H9 (cell line): ENCODE measurements at regions not wholly inside any gene's neighbourhood (a gene's known extent, or its start where the extent isn't known, plus 50 kb on each side); places are given as distances from the start of the nearest gene placed in this dataset.

Source experiments
- DNase-seq: peaks from one replicate; pipeline ENCODE4 v3.0.0-alpha.2; 2017
- H2AFZ ChIP-seq: one replicate; pipeline ENCODE4 v1.6.1; 2013; ENCODE audit warnings: mild to moderate bottlenecking, low read length, control low read depth, moderate library complexity
- H2AK5ac ChIP-seq: 2 replicates; pipeline ENCODE4 v1.6.1; 2013; ENCODE audit warnings: low read length, control low read depth, mixed read lengths; ENCODE audit not compliant: insufficient read length
- H2BK120ac ChIP-seq: one replicate; pipeline ENCODE4 v1.6.1; 2013; ENCODE audit warnings: low read depth, mild to moderate bottlenecking, low read length, control low read depth, inconsistent platforms; ENCODE audit not compliant: poor library complexity, severe bottlenecking
- H2BK12ac ChIP-seq: 2 replicates; pipeline ENCODE4 v1.6.1; 2013; ENCODE audit warnings: low read length, control low read depth, mixed read lengths, low read depth; ENCODE audit not compliant: insufficient read length
- H2BK15ac ChIP-seq: 2 replicates; pipeline ENCODE4 v1.6.1; 2013; ENCODE audit warnings: low read depth, low read length, control low read depth
- H2BK20ac ChIP-seq: one replicate; pipeline ENCODE4 v1.6.1; 2013; ENCODE audit warnings: low read depth, mild to moderate bottlenecking, low read length, control low read depth, inconsistent platforms; ENCODE audit not compliant: poor library complexity, severe bottlenecking
- H2BK5ac ChIP-seq: 2 replicates; pipeline ENCODE4 v1.6.1; 2013; ENCODE audit warnings: low read length, control low read depth, mixed read lengths; ENCODE audit not compliant: insufficient read length
- H3K14ac ChIP-seq: 2 replicates; pipeline ENCODE4 v1.6.1; 2013; ENCODE audit warnings: low read length, control low read depth; ENCODE audit not compliant: insufficient read depth
- H3K18ac ChIP-seq: 2 replicates; pipeline ENCODE4 v1.6.1; 2013; ENCODE audit warnings: low read depth, mild to moderate bottlenecking, mixed read lengths, low read length, control low read depth; ENCODE audit not compliant: insufficient read length
- H3K23ac ChIP-seq: 2 replicates; pipeline ENCODE4 v1.6.1; 2013; ENCODE audit warnings: low read length, control low read depth, mixed read lengths, low read depth; ENCODE audit not compliant: insufficient read length
- H3K23me2 ChIP-seq: 2 replicates; pipeline ENCODE4 v1.6.1; 2013; ENCODE audit warnings: low read depth, mild to moderate bottlenecking, mixed read lengths, low read length, control low read depth; ENCODE audit not compliant: insufficient read length, poor library complexity, severe bottlenecking
- H3K27ac ChIP-seq: 2 replicates; pipeline ENCODE4 v1.5.1; 2013; ENCODE audit warnings: low read length, control low read depth, mixed read lengths, low read depth; ENCODE audit not compliant: insufficient read length
- H3K27me3 ChIP-seq: 2 replicates; pipeline ENCODE4 v1.6.1; 2013; ENCODE audit warnings: low read length, control low read depth, inconsistent platforms; ENCODE audit not compliant: insufficient read depth
- H3K4ac ChIP-seq: 2 replicates; pipeline ENCODE4 v1.6.1; 2013; ENCODE audit warnings: low read depth, mild to moderate bottlenecking, control low read depth, inconsistent platforms, low read length, moderate library complexity
- H3K4me1 ChIP-seq: 2 replicates; pipeline ENCODE4 v1.6.1; 2013; ENCODE audit warnings: low read length, control low read depth, inconsistent platforms; ENCODE audit not compliant: insufficient read depth
- H3K4me2 ChIP-seq: 2 replicates; pipeline ENCODE4 v1.6.1; 2013; ENCODE audit warnings: low read length, control low read depth, mixed read lengths; ENCODE audit not compliant: insufficient read length, insufficient read depth
- H3K56ac ChIP-seq: 2 replicates; pipeline ENCODE4 v1.6.1; 2013; ENCODE audit warnings: low read depth, mild to moderate bottlenecking, mixed read lengths, low read length, control low read depth; ENCODE audit not compliant: insufficient read length
- H3K79me1 ChIP-seq: 2 replicates; pipeline ENCODE4 v1.6.1; 2013; ENCODE audit warnings: low read depth, mild to moderate bottlenecking, moderate library complexity, low read length, control low read depth, inconsistent platforms; ENCODE audit not compliant: insufficient read depth, poor library complexity, severe bottlenecking
- H3K79me2 ChIP-seq: 2 replicates; pipeline ENCODE4 v1.6.1; 2013; ENCODE audit warnings: low read length, control low read depth, inconsistent platforms; ENCODE audit not compliant: insufficient read depth
- H3K9ac ChIP-seq: 2 replicates; pipeline ENCODE4 v1.6.1; 2013; ENCODE audit warnings: low read length, control low read depth, mixed read lengths; ENCODE audit not compliant: insufficient read length; ENCODE audit errors: extremely low read depth
- H3K9me3 ChIP-seq: one replicate; pipeline ENCODE4 v1.6.1; 2013; ENCODE audit warnings: low read depth, low read length, inconsistent platforms; ENCODE audit not compliant: control insufficient read depth
- H3T11ph ChIP-seq: one replicate; pipeline ENCODE4 v1.6.1; 2013; ENCODE audit warnings: mild to moderate bottlenecking, low read length, control low read depth, inconsistent platforms
- H4K20me1 ChIP-seq: one replicate; pipeline ENCODE4 v1.6.1; 2013; ENCODE audit not compliant: control insufficient read depth, insufficient read length, insufficient read depth
- H4K5ac ChIP-seq: 2 replicates; pipeline ENCODE4 v1.6.1; 2013; ENCODE audit warnings: low read depth, mild to moderate bottlenecking, mixed read lengths, low read length, control low read depth; ENCODE audit not compliant: insufficient read length
- H4K8ac ChIP-seq: replicated peaks from 2 replicates; pipeline ENCODE4 v1.6.1; 2013; ENCODE audit warnings: low read length, control low read depth, mixed read lengths, low read depth; ENCODE audit not compliant: insufficient read length
- H4K91ac ChIP-seq: 2 replicates; pipeline ENCODE4 v1.6.1; 2013; ENCODE audit warnings: low read depth, mild to moderate bottlenecking, moderate library complexity, mixed read lengths, low read length, control low read depth; ENCODE audit not compliant: insufficient read length
- H3K27ac Mint-ChIP-seq, 3 experiments: 2 replicates in 2 of 3; 3 replicates in 1 of 3; pipeline ENCODE4 v1.8.0; 2020 to 2021; ENCODE audit warnings: mixed read lengths in 3 of 3, mild to moderate bottlenecking in 1 of 3, moderate library complexity in 1 of 3
- H3K27me3 Mint-ChIP-seq: 2 replicates; pipeline ENCODE4 v1.8.0; 2021; ENCODE audit warnings: low read depth, mild to moderate bottlenecking, moderate library complexity, mixed read lengths
- H3K36me3 Mint-ChIP-seq, 3 experiments: 2 replicates in 2 of 3; 3 replicates in 1 of 3; pipeline ENCODE4 v1.8.0; 2020 to 2021; ENCODE audit warnings: low read depth in 3 of 3, mixed read lengths in 3 of 3; ENCODE audit not compliant: insufficient read depth in 1 of 3
- H3K4me1 Mint-ChIP-seq, 2 experiments: 2 replicates each; pipeline ENCODE4 v1.8.0; 2020; ENCODE audit warnings: mixed read lengths in 2 of 2
- H3K4me3 Mint-ChIP-seq, 2 experiments: 2 replicates in 1 of 2; 3 replicates in 1 of 2; pipeline ENCODE4 v1.8.0; 2020 to 2021; ENCODE audit warnings: mild to moderate bottlenecking in 2 of 2, mixed read lengths in 2 of 2, moderate library complexity in 1 of 2
- H3K9me3 Mint-ChIP-seq, 2 experiments: 2 replicates in 1 of 2; 3 replicates in 1 of 2; pipeline ENCODE4 v1.8.0; 2020; ENCODE audit warnings: mild to moderate bottlenecking in 2 of 2, mixed read lengths in 2 of 2, moderate library complexity in 1 of 2
- CTCF ChIP-seq: fragments of 200-600 bp; sonication (generic); conservative IDR thresholded peaks from 3 replicates; pipeline ENCODE4 v1.8.0; 2021; ENCODE audit warnings: antibody characterized with exemption, mild to moderate bottlenecking
- WGBS: extraction: QIAGEN DNeasy Blood & Tissue Kit; methylation state at CpG from one replicate; pipeline ENCODE4 v1.1.7; 2013; ENCODE audit warnings: missing lambda C conversion rate, low lambda C conversion rate, mixed read lengths; ENCODE audit not compliant: insufficient read length; ENCODE audit errors: extremely low coverage; 5-methylcytosine and 5-hydroxymethylcytosine counted together

GRCh38 chr16:73210084-73210483 lies 162.2 kb upstream of the ZFHX3 start:
- no peaks in the 10 kb centered on the region for H3K23me2 ChIP-seq
- peaks cover 20 to 22% of the 10 kb centered on the region in 2 experiments for H3K4me1 Mint-ChIP-seq
- no peaks in the 10 kb centered on the region for H3K27me3 ChIP-seq
- no peak overlapping the region for H3K56ac ChIP-seq
- H2BK15ac ChIP-seq: no peak overlapping the region
- no peak overlapping the region for H2BK120ac ChIP-seq
- no peak overlapping the region for H2BK5ac ChIP-seq
- no peaks in the 10 kb centered on the region for H3K27me3 Mint-ChIP-seq
- H3K14ac ChIP-seq: no peak overlapping the region
- H3K27ac Mint-ChIP-seq: no peak overlapping the region
- TF ChIP-seq CTCF: no peak
- no peak overlapping the region for H2AFZ ChIP-seq
- no peaks in the 10 kb centered on the region for H3K9me3 ChIP-seq
- H3K79me2 ChIP-seq: no peaks in the 10 kb centered on the region
- H4K8ac ChIP-seq: no peak overlapping the region
- H3K18ac ChIP-seq: no peak overlapping the region
- no peak overlapping the region for H2AK5ac ChIP-seq
- no peak overlapping the region for H3K4me2 ChIP-seq
- H3K9me3 Mint-ChIP-seq: peaks cover 0 to under 1% of the 10 kb centered on the region in 2 experiments; a peak in 1 of 5 replicates
- no peak overlapping the region for H3T11ph ChIP-seq
- H4K20me1 ChIP-seq: no peaks in the 10 kb centered on the region
- H4K5ac ChIP-seq: no peak overlapping the region
- no peak overlapping the region for H3K23ac ChIP-seq
- no peak overlapping the region for H4K91ac ChIP-seq
- H3K9ac ChIP-seq: no peak overlapping the region
- no peak overlapping the region for H3K27ac ChIP-seq
- no peaks in the 10 kb centered on the region for H3K79me1 ChIP-seq
- peaks cover 2% of the 10 kb centered on the region; the same call in 1 of the 2 replicates for H3K4me1 ChIP-seq
- no peak overlapping the region for H2BK20ac ChIP-seq
- H2BK12ac ChIP-seq: no peak overlapping the region
- no peak for DNase-seq
- H3K4ac ChIP-seq: no peak overlapping the region
- no CpG with 5 or more reads among the region's 4 CpGs for WGBS
- H3K4me3 Mint-ChIP-seq: no peak overlapping the region
- H3K36me3 Mint-ChIP-seq: no peaks in the 10 kb centered on the region; a peak in 1 of 7 replicates
